Mesothelial cell of epicardium (in vitro differentiated cells): ENCODE measurements at regions not wholly inside any gene's neighbourhood (a gene's known extent, or its start where the extent isn't known, plus 50 kb on each side); places are given as distances from the start of the nearest gene placed in this dataset.

Experiments
- DNase-seq, 2 experiments: peaks; one replicate each; pipeline ENCODE4 v3.0.0; 2021; ENCODE audit warnings: low spot score in 2 of 2; ENCODE audit not compliant: unreplicated experiment in 2 of 2
- H3K27ac Mint-ChIP-seq: 2 replicates; pipeline ENCODE4 v1.8.0; 2021; ENCODE audit warnings: mixed read lengths
- H3K27me3 Mint-ChIP-seq: 2 replicates; pipeline ENCODE4 v1.8.0; 2021; ENCODE audit warnings: low read depth, mixed read lengths
- H3K36me3 Mint-ChIP-seq: 2 replicates; pipeline ENCODE4 v1.8.0; 2021; ENCODE audit warnings: mixed read lengths
- H3K4me1 Mint-ChIP-seq: 2 replicates; pipeline ENCODE4 v1.8.0; 2021; ENCODE audit warnings: mixed read lengths
- H3K4me3 Mint-ChIP-seq: 2 replicates; pipeline ENCODE4 v1.8.0; 2021; ENCODE audit warnings: mild to moderate bottlenecking, moderate library complexity, mixed read lengths
- H3K9me3 Mint-ChIP-seq: 2 replicates; pipeline ENCODE4 v1.8.0; 2021; ENCODE audit warnings: mixed read lengths
- CTCF ChIP-seq: fragments of 200-600 bp; sonication (generic); IDR thresholded peaks from one replicate; pipeline ENCODE4 v1.5.0; 2021; ENCODE audit warnings: antibody characterized with exemption; ENCODE audit not compliant: unreplicated experiment

DNA sequence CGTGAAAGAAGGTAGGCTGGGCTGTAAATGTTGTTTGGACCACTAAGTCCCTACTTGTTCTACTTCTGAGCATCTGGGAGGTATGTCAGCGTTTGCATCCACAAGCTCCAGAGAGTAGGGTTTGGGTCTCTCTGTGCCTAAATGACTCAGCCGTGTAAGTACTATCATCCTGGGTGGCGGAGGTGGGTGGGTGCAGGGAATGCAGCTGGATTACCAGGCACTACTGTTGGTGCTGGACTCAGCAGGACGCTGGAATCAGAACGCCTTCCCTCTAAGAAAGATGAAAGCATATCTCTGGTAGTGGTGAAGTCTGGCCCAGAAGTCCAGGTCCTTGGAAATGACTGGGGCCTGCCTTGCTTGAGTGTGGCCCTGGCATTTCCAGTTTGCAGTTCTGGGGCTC lies 289.7 kb downstream of the PCNX1 start:
- H3K4me3 Mint-ChIP-seq, result no peak overlapping the region
- H3K27me3 Mint-ChIP-seq, result peaks cover 10% of the 10 kb centered on the region
- H3K27ac Mint-ChIP-seq, result no peak overlapping the region
- no peak for TF ChIP-seq CTCF
- H3K9me3 Mint-ChIP-seq, result no peaks in the 10 kb centered on the region
- H3K36me3 Mint-ChIP-seq, result no peaks in the 10 kb centered on the region
- DNase-seq, result no peak
- peaks cover 15% of the 10 kb centered on the region for H3K4me1 Mint-ChIP-seq

DNA sequence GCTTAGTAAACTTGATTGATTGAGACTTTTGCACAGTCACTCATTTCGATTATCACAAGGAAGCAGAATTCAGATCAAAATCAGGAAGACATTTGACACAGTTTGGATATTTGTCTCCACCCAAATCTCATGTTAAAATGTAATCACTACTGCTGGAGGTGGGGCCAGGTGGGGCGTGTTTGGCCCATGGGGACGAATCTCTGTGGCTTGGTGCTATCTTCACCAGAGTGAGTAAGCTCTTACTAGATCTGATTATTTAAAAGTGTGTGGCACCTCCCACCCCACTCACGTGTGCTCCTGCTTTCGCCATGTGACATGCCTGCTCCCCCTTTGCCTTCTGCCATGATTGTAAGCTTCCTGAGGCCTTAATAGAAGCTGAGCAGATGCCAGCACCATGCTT lies 291.4 kb downstream of the PCNX1 start:
- H3K36me3 Mint-ChIP-seq, result no peaks in the 10 kb centered on the region
- TF ChIP-seq CTCF, result no peak

GRCh38 chr14:71201840-71202239 lies 294.6 kb downstream of the PCNX1 start:
- Mint-ChIP-seq H3K27me3 (peaks cover 1% of the 10 kb centered on the region), H3K9me3 (no peaks in the 10 kb centered on the region), H3K36me3 (no peaks in the 10 kb centered on the region), H3K27ac (no peak overlapping the region), H3K4me3 (no peak overlapping the region), H3K4me1 (peaks cover 19% of the 10 kb centered on the region)
- DNase-seq, result no peak
- TF ChIP-seq CTCF, result no peak

More for the DNA sequence above, 291.4 kb downstream of the PCNX1 start:
- H3K9me3 Mint-ChIP-seq, result no peaks in the 10 kb centered on the region
- peak overlapping the region; percentile 20 for H3K27ac Mint-ChIP-seq
- H3K27me3 Mint-ChIP-seq, result peaks cover 7% of the 10 kb centered on the region
- no peak overlapping the region for H3K4me3 Mint-ChIP-seq
- H3K4me1 Mint-ChIP-seq, result peaks cover 14% of the 10 kb centered on the region
- no peak for DNase-seq

DNA sequence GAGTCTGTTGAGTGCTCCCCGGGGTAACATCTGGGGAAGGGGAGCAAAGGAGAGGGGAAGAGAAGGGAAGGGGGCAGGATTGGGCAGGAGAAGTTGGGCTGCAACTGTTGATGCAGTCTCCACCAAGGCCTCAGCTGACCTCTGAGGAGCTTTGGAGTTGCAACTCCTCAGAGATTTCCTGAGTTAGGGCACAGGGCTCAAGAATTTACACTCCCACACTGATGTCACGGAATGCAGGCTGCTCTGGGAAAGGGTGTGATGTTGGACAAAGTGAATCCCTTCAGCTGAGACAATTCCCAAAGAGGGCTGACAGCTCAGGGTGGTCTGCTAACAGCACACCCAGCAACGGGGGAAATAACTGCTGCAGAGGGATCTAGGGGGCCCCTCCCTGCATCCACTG lies 295.6 kb downstream of the PCNX1 start:
- no peak for TF ChIP-seq CTCF
- peaks cover 1% of the 10 kb centered on the region for H3K27me3 Mint-ChIP-seq
- no peak overlapping the region for H3K27ac Mint-ChIP-seq
- peaks cover 16% of the 10 kb centered on the region for H3K4me1 Mint-ChIP-seq
- DNase-seq, result no peak
- H3K9me3 Mint-ChIP-seq, result no peaks in the 10 kb centered on the region
- H3K4me3 Mint-ChIP-seq, result no peak overlapping the region
- H3K36me3 Mint-ChIP-seq, result no peaks in the 10 kb centered on the region

DNA sequence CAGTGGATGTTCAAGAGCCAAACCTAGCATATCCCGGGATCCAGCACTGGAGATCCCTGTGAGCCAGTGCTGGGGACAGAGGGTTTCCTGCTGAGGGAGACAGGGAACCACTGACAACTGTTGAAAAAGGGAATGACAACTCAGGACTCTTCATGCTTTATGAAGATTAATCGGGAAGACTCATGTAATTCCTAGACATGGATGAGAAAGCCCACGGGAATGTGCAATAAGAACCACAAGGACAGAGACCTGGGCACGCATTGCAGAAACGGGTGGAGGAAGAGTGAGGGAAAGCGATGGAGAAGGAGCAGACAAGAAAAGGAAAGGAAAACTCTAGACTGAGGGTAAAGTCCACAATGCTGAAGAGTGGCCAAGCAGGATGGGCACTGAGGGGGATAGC lies 296.0 kb downstream of the PCNX1 start:
- Mint-ChIP-seq H3K27ac (no peak overlapping the region), H3K4me1 (peaks cover 12% of the 10 kb centered on the region), H3K27me3 (peaks cover 1% of the 10 kb centered on the region), H3K36me3 (no peaks in the 10 kb centered on the region), H3K9me3 (no peaks in the 10 kb centered on the region), H3K4me3 (no peak overlapping the region)
- DNase-seq, result no peak
- TF ChIP-seq CTCF, result no peak

- Mint-ChIP-seq H3K27me3 (peaks cover 1% of the 10 kb centered on the region), H3K27ac (no peak overlapping the region), H3K4me1 (peaks cover 8% of the 10 kb centered on the region), H3K4me3 (no peak overlapping the region), H3K36me3 (no peaks in the 10 kb centered on the region), H3K9me3 (no peaks in the 10 kb centered on the region)
- DNase-seq, result no peak
- TF ChIP-seq CTCF, result no peak
Measured at GRCh38 chr14:71204231-71204630, 297.0 kb downstream of the PCNX1 start.
